ENCODE measurements at regions not wholly inside any gene's neighbourhood (a gene's known extent, or its start where the extent isn't known, plus 50 kb on each side); places are given as distances from the start of the nearest gene placed in this dataset.

- TF ChIP-seq CTCF (IDR thresholded peaks at IDR 0.05) (no peak), POLR2A (IDR thresholded peaks at IDR 0.05) (no peak), POLR2AphosphoS5 (IDR thresholded peaks at IDR 0.05) (no peak)
Measured at GRCh38 chr4:10245751-10246150, 129.2 kb upstream of the WDR1 start.
